Keratinocyte (primary cell): ENCODE measurements at regions not wholly inside any gene's neighbourhood (a gene's known extent, or its start where the extent isn't known, plus 50 kb on each side); places are given as distances from the start of the nearest gene placed in this dataset.

Experiments used
- EZH2 ChIP-seq: IDR thresholded peaks from one replicate; pipeline ENCODE4 v1.6.1; 2012; ENCODE audit warnings: inconsistent platforms, mild to moderate bottlenecking, low read length, moderate library complexity
- TF ChIP-seq, protein P1 (sequence below), 3 experiments: IDR thresholded peaks in 1 of 3; conservative IDR thresholded peaks in 1 of 3; optimal IDR thresholded peaks in 1 of 3; 2 replicates in 2 of 3; 3 replicates in 1 of 3; pipeline versions ENCODE3 to v1.5.1; 2011; ENCODE audit warnings: low read length in 3 of 3, mild to moderate bottlenecking in 3 of 3, moderate library complexity in 2 of 3, control low read depth in 1 of 3, inconsistent platforms in 1 of 3; ENCODE audit not compliant: insufficient read depth in 2 of 3; ENCODE audit errors: extremely low read depth in 1 of 3

DNA sequence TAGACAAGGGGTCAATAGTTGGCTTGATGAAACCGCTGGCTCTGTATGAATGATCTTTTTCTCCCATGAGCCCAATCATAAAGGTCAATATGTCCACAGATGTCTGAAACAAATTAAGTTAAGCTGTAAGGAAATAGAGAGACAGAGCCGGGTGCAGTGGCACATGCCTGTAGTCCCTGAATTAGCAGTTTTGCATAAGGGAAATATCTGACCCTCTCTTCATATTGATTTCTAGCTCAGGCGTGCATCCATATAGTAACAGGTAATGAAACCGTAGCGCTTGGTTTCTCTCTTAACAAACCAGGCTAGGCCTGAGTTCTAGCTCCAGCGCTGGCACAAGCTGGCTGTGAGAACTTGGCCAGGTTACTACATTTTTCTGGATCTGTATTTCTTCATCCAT, 118.1 kb upstream of the ERCC6L2 start:
- TF ChIP-seq, protein P1, sequence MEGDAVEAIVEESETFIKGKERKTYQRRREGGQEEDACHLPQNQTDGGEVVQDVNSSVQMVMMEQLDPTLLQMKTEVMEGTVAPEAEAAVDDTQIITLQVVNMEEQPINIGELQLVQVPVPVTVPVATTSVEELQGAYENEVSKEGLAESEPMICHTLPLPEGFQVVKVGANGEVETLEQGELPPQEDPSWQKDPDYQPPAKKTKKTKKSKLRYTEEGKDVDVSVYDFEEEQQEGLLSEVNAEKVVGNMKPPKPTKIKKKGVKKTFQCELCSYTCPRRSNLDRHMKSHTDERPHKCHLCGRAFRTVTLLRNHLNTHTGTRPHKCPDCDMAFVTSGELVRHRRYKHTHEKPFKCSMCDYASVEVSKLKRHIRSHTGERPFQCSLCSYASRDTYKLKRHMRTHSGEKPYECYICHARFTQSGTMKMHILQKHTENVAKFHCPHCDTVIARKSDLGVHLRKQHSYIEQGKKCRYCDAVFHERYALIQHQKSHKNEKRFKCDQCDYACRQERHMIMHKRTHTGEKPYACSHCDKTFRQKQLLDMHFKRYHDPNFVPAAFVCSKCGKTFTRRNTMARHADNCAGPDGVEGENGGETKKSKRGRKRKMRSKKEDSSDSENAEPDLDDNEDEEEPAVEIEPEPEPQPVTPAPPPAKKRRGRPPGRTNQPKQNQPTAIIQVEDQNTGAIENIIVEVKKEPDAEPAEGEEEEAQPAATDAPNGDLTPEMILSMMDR (optimal IDR thresholded peaks at IDR 0.05 in 1 of 3, IDR thresholded peaks at IDR 0.05 in 1 of 3, conservative IDR thresholded peaks at IDR 0.05 in 1 of 3; ENCODE audit: extremely low read depth in 1 of 3, insufficient read depth in 2 of 3, low read length in 3 of 3): no peak
- no peak for TF ChIP-seq EZH2
